ENCODE measurements at regions not wholly inside any gene's neighbourhood (a gene's known extent, or its start where the extent isn't known, plus 50 kb on each side); places are given as distances from the start of the nearest gene placed in this dataset.

- in situ Hi-C loops (cut with MboI) = no loop called here
- H4K20me1 ChIP-seq (ENCODE audit: control insufficient read depth, insufficient read depth) = no peaks in the 10 kb centered on the region
- no peaks in the 10 kb centered on the region for H3K79me2 ChIP-seq (ENCODE audit: control insufficient read depth, insufficient read depth, low read length)
- ChIA-PET CTCF (no interaction called here), SMC1A (ENCODE audit: uncharacterized antibody, unreplicated experiment) (no interaction called here), POLR2A (no interaction called here), RAD21 (ENCODE audit: unreplicated experiment) (no interaction called here)
- no peak overlapping the region for H3K4me3 ChIP-seq
- no peaks in the 10 kb centered on the region for H3K27me3 ChIP-seq (replicated peaks in 1 of 2; ENCODE audit: control insufficient read depth in 2 of 2, insufficient read depth in 2 of 2, low read length in 1 of 2)
- BruUV-seq (replicated peaks) = no TSS peak
- H2AFZ ChIP-seq (ENCODE audit: control insufficient read depth, low read depth, low read length) = no peak overlapping the region
- H3K4me1 ChIP-seq (ENCODE audit: control insufficient read depth, insufficient read depth, low read length) = no peaks in the 10 kb centered on the region
- no peaks in the 10 kb centered on the region for H3K9me3 ChIP-seq (replicated peaks; ENCODE audit: control insufficient read depth, insufficient read depth, low read length)
- DNase-seq (ENCODE audit: low read depth, low spot score) = no peak
- no peak for TF ChIP-seq RAD51 (IDR thresholded peaks at IDR 0.05)
- TF ChIP-seq MAX (IDR thresholded peaks at IDR 0.05; ENCODE audit: low read depth, low read length) = no peak
- no peak for TF ChIP-seq ESRRA (IDR thresholded peaks at IDR 0.05; ENCODE audit: low read length)
- TF ChIP-seq MYC (IDR thresholded peaks at IDR 0.05; ENCODE audit: insufficient read depth, insufficient read length, insufficient replicate concordance, low read length, severe bottlenecking) = no peak
- TF ChIP-seq SMC3 (IDR thresholded peaks at IDR 0.05; ENCODE audit: borderline replicate concordance, low read length) = no peak
- TF ChIP-seq IRF4 (IDR thresholded peaks at IDR 0.05; ENCODE audit: low read depth, low read length) = no peak
- no peak for TF ChIP-seq KLF5 (IDR thresholded peaks at IDR 0.05; ENCODE audit: partially characterized antibody)
- TF ChIP-seq MLLT1 (IDR thresholded peaks at IDR 0.05) = no peak
- no peak for TF ChIP-seq KAT2A (conservative IDR thresholded peaks at IDR 0.05; ENCODE audit: control insufficient read depth, low read depth, low read length)
- no peak for TF ChIP-seq DPF2 (IDR thresholded peaks at IDR 0.05)
- TF ChIP-seq ZBTB11 (CRISPR knock-in tag; IDR thresholded peaks at IDR 0.05) = no peak
- TF ChIP-seq SP1 (IDR thresholded peaks at IDR 0.05; ENCODE audit: low read depth, low read length) = no peak
- no peak for FAIRE-seq
- no peak for ATAC-seq
- H3K36me3 ChIP-seq (ENCODE audit: control insufficient read depth in 2 of 2, insufficient read depth in 2 of 2, low read length in 1 of 2) = no peaks in the 10 kb centered on the region
- intact Hi-C loops (cut with micrococcal nuclease; ENCODE audit: unreplicated experiment) = no loop called here
- H3K9ac ChIP-seq (ENCODE audit: control insufficient read depth, insufficient read depth, low read length) = no peak overlapping the region
- no peak overlapping the region for H3K27ac ChIP-seq (ENCODE audit: control insufficient read depth, insufficient read depth)
- H3K4me2 ChIP-seq (ENCODE audit: control insufficient read depth, insufficient read depth) = no peak overlapping the region
Observed at GRCh38 chr4:18953613-18954012, 932.1 kb upstream of the LCORL start.

All from GM12878 (cell line).